GM19395 (cell line): ENCODE measurements at regions not wholly inside any gene's neighbourhood (a gene's known extent, or its start where the extent isn't known, plus 50 kb on each side); places are given as distances from the start of the nearest gene placed in this dataset.
"Not testable (repeated sequence)": the region's sequence is repeated elsewhere in the genome, so short reads cannot be mapped to it uniquely, and the experiment has no call there.

Source experiments
- ATAC-seq: cut with Tn5 transposase; IDR thresholded peaks from one replicate; pipeline ENCODE4 v1.9.1; 2021; ENCODE audit warnings: mild to moderate bottlenecking, moderate library complexity; ENCODE audit not compliant: unreplicated experiment

DNA sequence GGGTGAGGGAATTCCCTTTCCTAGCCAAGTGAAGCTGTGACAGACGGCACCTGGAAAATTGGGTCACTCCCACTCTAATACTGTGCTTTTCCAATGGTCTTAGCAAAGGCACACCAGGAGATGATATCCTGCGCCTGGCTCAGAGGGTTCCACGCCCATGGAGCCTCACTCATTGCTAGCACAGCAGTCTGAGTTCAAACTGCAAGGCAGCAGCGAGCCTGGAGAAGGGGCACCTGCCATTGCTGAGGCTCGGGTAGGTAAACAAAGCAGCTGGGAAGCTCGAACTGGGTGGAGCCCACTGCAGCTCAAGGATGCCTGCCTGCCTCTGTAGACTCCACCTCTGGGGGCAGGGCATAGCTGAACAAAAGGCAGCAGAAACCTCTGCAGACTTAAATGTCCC is 68.9 kb upstream of the LCORL start:
- not testable (repeated sequence) for ATAC-seq

GRCh38 chr4:18082236-18082635 is 60.7 kb upstream of the LCORL start:
- ATAC-seq, result no peak

DNA sequence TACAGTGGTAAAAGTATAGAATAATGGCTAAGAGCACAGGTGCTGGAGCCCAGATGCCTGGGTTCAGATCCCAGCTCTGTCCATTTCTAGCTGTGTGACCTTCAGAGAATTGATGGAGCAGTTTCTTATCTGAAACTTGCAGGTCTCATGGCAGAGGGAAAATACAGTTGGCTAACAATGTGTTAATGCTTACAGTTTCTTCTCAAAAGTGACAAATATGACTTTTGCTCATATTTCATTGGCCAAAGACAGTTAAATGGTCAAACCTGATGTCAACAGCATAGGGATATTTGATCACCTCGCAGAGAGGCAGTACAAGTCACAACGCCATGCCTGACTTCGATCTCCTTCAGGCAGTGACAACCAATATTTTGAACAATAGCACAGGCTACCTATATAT is 60.2 kb upstream of the LCORL start:
- no peak for ATAC-seq

GRCh38 chr4:18077808-18078207 is 56.3 kb upstream of the LCORL start:
- no peak for ATAC-seq

- peak; percentile 80 for ATAC-seq
Observed at GRCh38 chr4:18075823-18076433, 54.4 kb upstream of the LCORL start.

GRCh38 chr4:18071894-18072293 is 50.3 kb upstream of the LCORL start:
- no peak for ATAC-seq
